Activated naive CD8-positive, alpha-beta T cell (primary cell): ENCODE measurements at regions not wholly inside any gene's neighbourhood (a gene's known extent, or its start where the extent isn't known, plus 50 kb on each side); places are given as distances from the start of the nearest gene placed in this dataset.

Experiments used
- H3K27ac Mint-ChIP-seq: one replicate; pipeline ENCODE4 v1.8.0; 2021; ENCODE audit warnings: mixed read lengths
- H3K27me3 Mint-ChIP-seq: one replicate; pipeline ENCODE4 v1.8.0; 2021; ENCODE audit warnings: mixed read lengths
- H3K36me3 Mint-ChIP-seq: one replicate; pipeline ENCODE4 v1.8.0; 2021; ENCODE audit warnings: mixed read lengths
- H3K4me1 Mint-ChIP-seq: one replicate; pipeline ENCODE4 v1.8.0; 2021; ENCODE audit warnings: low read depth, mixed read lengths
- H3K4me3 Mint-ChIP-seq: one replicate; pipeline ENCODE4 v1.8.0; 2021; ENCODE audit warnings: mild to moderate bottlenecking, mixed read lengths
- H3K9me3 Mint-ChIP-seq: one replicate; pipeline ENCODE4 v1.8.0; 2021; ENCODE audit warnings: low read depth, mixed read lengths

DNA sequence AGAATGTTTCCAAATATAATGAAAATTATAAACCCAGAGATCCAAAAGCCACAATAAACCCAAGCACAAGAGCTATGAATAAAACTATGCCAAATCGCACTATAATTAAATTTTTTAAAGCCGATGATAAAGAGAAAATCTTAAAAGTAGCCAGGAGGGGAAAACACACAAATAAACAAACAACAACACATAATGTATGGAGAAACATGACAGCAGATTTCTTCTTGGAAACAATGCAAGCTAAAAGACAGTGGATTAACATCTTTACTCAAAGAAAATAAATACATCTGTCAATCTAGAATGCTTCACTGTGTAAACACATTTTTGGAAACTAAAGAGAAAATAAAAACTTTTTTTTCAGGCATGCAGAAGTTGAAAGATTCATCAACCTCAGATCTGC lies 53.0 kb upstream of the SMOX start:
- Mint-ChIP-seq H3K27ac (no peak overlapping the region), H3K4me1 (no peaks in the 10 kb centered on the region), H3K27me3 (peaks cover 4% of the 10 kb centered on the region), H3K9me3 (peaks cover 6% of the 10 kb centered on the region), H3K36me3 (peaks cover 6% of the 10 kb centered on the region), H3K4me3 (no peak overlapping the region)

DNA sequence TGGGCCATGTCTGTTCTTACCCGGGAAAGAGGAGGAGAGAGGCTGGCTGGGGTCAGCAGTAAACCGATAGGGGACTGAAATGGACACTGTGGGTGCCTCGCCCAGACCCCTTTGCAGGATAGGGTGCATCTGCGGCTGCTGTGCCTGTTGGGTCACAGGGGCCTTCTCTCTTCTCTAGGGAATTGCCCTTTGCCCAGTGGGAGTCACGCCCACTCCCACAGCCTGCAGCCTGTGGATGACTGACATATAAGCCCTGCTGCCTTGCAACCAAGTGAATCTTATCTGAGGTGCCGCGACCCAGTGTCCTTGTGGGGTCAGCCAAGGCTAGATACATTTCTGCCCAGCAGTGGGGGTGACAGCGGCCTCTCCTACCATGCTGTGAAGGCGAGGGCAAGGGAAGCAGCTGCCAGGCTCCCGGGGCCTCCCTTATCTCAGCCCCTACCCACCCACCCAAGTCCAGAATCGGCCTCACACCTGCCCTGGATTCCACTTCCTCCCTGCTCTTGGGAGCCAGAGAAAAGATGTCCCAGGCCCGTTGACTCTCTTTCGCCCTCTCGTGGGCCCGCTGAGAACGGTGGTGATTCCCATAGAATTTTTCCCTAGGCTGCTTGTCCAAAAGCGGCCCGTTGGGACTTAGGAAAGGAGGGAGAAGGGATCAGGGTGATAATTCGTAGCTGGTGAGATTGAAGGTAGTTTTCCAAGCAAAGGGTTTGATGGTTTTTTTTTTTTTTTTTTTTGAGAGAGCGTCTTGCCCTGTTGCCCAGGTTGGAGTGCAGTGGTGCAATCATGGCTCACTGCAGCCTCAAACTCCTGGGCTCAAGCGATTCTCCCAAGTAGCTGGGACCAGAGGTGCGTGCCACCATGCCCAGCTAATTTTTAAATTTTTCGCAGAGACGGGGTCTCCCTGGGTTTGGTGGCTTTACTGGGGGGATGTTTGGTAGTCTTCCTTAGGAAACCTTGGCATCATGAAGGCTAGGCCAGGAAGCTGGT lies 56.8 kb upstream of the SMOX start:
- H3K36me3 Mint-ChIP-seq, result peaks cover 6% of the 10 kb centered on the region
- no peak overlapping the region for H3K4me3 Mint-ChIP-seq
- no peaks in the 10 kb centered on the region for H3K4me1 Mint-ChIP-seq
- H3K9me3 Mint-ChIP-seq, result peaks cover 6% of the 10 kb centered on the region
- H3K27me3 Mint-ChIP-seq, result peaks cover 4% of the 10 kb centered on the region
- no peak overlapping the region for H3K27ac Mint-ChIP-seq

DNA sequence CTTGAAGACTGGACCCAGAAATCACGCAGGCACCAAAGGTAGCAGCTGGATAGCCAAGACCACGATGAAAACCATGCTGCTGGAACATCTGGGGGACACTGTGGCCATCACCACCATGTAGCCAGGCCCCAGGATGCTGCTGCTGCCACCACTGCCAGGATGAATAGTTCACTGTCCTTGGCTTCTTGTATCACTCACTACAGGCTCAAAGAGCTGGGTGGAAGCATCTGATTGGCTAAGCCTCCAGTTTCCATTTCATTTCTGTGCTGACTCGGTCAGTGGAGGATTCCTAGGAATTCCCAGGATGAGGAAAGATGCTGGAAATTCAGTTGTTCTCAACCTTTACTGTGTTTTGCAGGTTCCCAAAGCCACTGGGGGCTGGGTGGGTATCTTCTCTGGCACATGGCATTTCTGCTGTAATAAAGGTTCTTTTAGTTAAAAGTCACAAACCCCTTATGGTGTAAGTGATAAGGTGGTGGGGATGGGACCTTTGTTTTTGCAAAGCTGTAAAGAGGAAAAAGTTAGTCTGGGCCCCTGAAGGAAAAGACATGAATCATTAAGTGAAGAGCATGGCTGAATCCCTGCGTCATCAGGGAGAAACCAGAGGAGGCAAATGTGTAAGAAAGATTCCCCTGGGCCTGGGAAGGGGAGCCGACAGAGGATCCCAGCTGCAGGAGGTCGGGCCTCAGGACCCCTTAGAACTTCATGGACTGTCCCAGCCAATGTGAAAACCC lies 57.7 kb upstream of the SMOX start:
- Mint-ChIP-seq H3K27ac (no peak overlapping the region), H3K4me3 (no peak overlapping the region), H3K27me3 (peaks cover 4% of the 10 kb centered on the region), H3K36me3 (peaks cover 6% of the 10 kb centered on the region), H3K9me3 (peaks cover 6% of the 10 kb centered on the region), H3K4me1 (no peaks in the 10 kb centered on the region)

DNA sequence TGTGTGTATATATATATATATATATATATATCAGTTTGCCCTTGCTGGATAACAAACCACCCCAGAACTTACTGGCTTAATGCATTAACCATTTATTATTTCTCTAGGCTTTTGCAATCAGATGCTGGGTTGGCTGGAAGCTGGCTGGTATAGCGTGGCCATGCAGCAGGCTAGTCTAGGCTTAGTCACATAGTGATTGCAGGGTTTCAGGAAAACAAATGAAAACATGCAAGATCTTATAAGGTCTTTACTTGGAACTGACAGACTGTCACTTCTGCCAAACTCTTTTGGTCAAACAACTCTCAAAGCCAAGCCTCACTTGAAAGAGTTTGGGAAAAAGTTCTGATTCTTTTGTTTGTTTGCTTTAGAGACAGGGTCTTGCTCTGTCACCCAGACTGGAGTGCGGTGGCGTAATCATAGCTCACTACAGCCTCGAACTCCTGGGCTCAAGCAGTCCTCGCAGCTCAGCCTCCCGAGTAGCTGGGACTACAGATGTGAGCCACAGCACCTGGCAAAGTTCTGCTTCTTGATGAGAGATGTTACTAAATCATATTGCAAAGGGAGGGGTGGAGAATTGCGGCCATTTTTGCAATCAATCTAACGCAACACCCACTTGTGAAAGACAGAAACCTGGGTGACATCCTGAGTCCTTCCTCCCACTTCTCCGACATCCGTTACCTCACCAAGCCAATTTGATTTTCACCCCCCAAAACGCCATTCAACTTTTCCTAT lies 58.7 kb upstream of the SMOX start:
- peaks cover 2% of the 10 kb centered on the region for H3K36me3 Mint-ChIP-seq
- H3K4me3 Mint-ChIP-seq, result no peak overlapping the region
- peaks cover 4% of the 10 kb centered on the region for H3K27me3 Mint-ChIP-seq
- no peak overlapping the region for H3K27ac Mint-ChIP-seq
- H3K4me1 Mint-ChIP-seq, result peaks cover 6% of the 10 kb centered on the region
- no peaks in the 10 kb centered on the region for H3K9me3 Mint-ChIP-seq

DNA sequence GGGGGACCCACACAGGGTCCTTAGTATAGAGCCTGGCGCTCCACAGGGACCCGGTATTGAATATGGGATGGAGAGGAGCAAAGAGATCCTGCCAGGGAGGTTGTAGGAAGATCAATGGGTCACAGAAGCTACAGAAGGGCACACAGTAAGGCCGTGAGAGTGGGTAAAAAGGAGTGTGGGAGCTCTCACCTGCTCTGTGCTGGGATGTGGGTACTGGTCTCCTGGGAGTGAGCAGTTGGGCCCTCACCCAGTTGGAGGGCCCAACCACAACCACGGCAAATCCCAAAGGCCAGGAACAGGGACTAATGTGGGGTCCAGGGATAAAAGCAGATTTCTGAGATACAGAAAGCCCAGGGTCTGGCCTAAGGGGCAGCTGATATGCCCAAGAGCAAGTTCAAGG lies 59.9 kb upstream of the SMOX start:
- Mint-ChIP-seq H3K9me3 (no peaks in the 10 kb centered on the region), H3K27ac (no peak overlapping the region), H3K4me1 (peaks cover 18% of the 10 kb centered on the region), H3K36me3 (no peaks in the 10 kb centered on the region), H3K27me3 (no peaks in the 10 kb centered on the region), H3K4me3 (no peak overlapping the region)

DNA sequence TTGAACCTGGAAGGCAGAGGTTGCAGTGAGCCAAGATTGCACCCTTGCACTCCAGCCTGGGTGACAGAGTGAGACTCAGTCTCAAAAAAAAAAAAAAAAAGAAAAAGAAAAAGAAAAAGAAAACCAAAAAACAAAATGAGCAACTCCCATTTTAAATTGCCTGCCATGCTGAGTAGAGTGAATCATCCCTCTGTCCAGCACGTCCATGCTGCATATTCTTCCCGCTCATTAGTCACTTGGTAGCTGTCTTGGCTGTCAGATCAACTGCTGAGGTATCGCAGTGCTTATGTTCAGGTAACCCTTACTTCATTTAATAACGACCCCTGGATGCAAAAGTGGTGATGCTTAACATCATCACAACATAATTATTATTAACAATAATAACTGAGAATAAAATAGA lies 60.7 kb upstream of the SMOX start:
- Mint-ChIP-seq H3K4me3 (no peak overlapping the region), H3K27ac (no peak overlapping the region), H3K9me3 (no peaks in the 10 kb centered on the region), H3K4me1 (peaks cover 22% of the 10 kb centered on the region), H3K36me3 (no peaks in the 10 kb centered on the region), H3K27me3 (no peaks in the 10 kb centered on the region)

DNA sequence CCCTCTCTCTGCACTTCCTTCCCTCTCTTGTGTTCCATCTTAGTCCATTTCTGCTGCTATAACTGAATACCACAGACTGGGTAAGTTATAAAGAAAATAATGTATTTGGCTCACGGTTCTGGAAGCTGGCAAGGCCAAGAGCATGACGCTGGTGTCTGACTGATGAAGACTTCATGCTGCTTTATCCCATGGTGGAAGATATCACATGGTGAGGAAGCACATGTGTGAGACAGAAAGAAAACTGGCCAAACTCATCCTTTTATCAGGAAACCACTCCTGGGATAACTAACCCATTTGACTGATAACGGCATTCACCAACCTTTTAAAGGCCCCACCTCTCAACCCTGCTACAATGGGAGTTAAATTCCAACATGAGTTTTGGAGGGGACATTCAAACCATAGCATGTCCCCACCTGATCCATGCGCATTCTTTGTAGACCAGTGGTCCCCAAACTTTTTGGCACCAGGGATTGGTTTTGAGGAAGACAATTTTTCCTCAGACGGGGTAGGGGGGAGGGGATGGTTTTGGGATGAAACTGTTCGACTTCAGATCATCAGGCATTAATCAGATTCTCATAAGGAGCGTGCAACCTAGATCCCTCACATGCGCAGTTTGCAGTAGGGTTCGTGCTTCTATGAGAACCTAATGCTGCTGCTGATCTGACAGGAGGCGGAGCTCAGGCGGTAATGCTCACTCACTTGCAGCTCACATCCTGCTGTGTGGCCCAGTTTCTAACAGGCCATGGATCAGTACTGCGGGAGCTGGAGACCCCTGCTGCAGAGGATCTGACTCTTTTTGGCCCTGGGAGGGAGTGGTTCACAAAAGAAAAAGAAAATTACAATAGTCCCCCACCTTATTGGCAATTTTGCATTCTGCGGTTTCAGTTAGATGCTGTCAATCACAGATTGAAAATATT lies 61.6 kb upstream of the SMOX start:
- Mint-ChIP-seq H3K36me3 (peaks cover 2% of the 10 kb centered on the region), H3K9me3 (peaks cover 4% of the 10 kb centered on the region), H3K4me3 (no peak overlapping the region), H3K4me1 (peaks cover 31% of the 10 kb centered on the region), H3K27me3 (no peaks in the 10 kb centered on the region), H3K27ac (no peak overlapping the region)

DNA sequence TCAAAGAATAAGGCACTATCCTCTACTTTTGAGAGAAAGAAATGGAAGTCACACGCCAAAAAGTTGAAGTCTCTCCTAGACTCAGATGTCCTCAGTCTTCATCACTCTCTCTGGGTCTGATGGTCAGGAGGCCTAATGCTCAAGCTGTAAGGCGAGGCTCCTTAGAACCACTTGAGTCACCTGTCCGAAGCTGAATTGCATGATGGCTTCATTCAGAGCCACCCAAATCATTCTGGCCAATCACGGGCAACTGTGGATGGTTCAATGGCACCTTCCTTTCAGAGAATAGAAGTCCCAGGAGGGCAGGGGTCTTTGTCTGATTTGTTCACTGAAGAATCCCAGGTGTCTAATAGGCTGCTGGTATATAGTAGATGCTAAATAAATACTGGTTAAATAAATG lies 63.9 kb upstream of the SMOX start:
- Mint-ChIP-seq H3K36me3 (peaks cover 6% of the 10 kb centered on the region), H3K27me3 (no peaks in the 10 kb centered on the region), H3K9me3 (peaks cover 4% of the 10 kb centered on the region), H3K27ac (peak overlapping the region; percentile 77), H3K4me1 (peaks cover 37% of the 10 kb centered on the region), H3K4me3 (peak overlapping the region; percentile 4)

DNA sequence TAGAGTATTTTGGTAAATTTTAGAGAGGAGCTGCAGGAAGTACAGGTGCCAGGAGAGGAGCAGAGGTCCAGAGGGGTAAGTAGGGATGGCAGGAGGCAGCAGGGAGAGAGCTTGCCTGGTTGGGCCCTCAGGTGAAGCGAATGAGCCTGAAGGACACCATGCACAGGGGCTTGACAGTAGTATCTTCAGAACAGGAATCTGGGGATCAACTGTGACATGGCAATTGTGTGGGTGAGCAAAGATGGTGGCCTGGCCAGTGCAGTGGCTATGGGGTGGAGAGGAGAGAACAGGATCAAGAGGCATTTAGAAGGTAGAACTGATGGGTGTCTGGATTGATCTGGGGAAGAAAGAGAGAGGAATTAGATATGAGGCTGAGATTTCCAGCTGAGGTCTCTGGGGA lies 64.5 kb upstream of the SMOX start:
- H3K27me3 Mint-ChIP-seq, result no peaks in the 10 kb centered on the region
- H3K4me1 Mint-ChIP-seq, result peaks cover 38% of the 10 kb centered on the region
- no peak overlapping the region for H3K4me3 Mint-ChIP-seq
- peaks cover 6% of the 10 kb centered on the region for H3K36me3 Mint-ChIP-seq
- H3K27ac Mint-ChIP-seq, result peak overlapping the region; percentile 46
- peaks cover 4% of the 10 kb centered on the region for H3K9me3 Mint-ChIP-seq

DNA sequence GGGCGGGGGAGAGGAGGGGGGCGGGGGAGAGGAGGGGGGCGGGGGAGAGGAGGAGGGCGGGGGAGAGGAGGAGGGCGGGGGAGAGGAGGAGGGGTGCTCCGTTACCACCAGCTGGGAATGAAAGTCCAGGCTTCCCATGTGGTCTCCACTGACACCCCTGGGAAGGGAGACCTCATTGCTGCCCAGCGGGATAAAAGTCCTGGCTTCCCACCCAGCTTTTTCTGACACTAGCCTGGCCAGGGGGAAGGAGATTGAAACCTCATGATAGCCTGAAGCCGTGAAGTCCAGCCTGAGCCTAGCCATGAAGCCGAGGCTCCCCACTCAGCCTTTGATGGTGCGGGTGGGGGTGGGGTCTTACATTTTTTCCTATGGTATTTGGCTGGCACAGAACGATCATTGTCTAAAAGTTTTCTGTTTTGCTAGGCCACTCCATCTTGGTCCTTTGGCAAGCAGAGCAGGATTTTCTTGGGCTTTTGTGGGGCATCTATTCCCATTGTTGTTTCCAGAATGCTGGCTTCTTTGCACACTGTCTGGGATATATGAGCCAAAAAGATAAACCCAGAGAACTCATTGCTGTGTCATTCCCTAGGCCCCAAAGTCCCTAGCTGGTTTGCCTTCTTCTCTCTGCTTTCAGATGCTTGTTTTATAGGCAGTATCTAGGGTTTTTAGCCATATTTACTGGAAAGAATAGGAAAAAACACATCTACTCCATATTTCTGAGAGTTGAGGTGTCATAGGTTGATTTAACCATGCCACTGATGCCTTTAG lies 65.3 kb upstream of the SMOX start:
- H3K4me3 Mint-ChIP-seq, result no peak overlapping the region
- peak overlapping the region; percentile 46 for H3K27ac Mint-ChIP-seq
- H3K4me1 Mint-ChIP-seq, result peaks cover 45% of the 10 kb centered on the region
- H3K36me3 Mint-ChIP-seq, result peaks cover 6% of the 10 kb centered on the region
- H3K27me3 Mint-ChIP-seq, result no peaks in the 10 kb centered on the region
- peaks cover 4% of the 10 kb centered on the region for H3K9me3 Mint-ChIP-seq

DNA sequence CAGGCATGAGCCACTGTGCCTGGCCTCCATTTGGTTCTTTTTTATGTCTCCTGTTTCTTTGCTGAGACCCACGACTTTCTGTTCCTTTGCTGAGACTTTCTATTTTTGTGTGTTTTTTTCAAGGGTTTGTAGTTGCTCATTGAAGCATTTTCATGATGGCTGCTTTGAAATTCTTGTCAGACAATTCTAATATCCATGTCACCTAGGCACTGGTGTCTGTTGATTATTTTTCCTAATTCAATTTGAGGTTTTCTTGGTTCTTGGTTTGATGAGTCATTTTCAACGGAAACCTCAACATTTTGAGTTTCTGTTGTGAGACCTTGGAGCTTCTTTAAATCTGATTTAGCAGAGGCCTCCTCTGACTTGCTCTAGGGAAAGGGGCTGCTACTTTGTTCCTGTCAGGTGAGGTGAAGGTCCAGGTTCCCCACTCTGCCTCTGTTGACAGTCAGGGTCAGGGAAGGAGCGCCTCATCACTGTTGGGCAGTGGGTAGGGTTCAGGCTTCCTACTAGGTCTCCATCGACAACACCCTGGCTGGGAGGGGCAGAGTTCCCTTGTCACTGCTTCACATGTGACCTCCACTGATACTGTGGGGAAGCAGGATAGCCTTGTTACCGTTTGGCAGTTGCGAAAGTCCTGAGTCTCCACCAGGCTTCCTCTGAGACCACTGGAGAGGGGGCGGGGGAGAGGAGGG lies 66.1 kb upstream of the SMOX start:
- Mint-ChIP-seq H3K27ac (peak overlapping the region; percentile 88), H3K9me3 (peaks cover 4% of the 10 kb centered on the region), H3K36me3 (peaks cover 6% of the 10 kb centered on the region), H3K4me3 (peak overlapping the region; percentile 72), H3K27me3 (no peaks in the 10 kb centered on the region), H3K4me1 (peaks cover 49% of the 10 kb centered on the region)

DNA sequence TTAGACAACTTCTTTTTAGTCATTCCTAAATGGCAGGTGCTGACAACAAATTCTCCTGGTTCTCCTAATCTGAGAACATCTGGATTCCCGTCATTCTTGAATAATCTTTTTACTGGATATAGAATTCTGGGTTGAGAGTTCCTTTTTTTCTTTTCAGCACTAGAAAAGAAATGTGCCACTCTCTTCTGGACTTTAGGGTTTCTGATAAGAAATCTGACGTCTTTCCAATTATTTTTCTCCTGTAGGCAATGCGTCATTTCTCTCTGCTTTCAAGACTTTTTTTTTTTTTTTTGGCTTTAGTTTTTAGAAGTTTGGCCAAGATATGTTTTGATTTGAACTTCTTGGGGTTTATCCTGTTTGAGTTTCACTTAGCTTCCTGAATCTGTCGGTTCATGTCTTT lies 66.1 kb upstream of the RNF24 start:
- Mint-ChIP-seq H3K4me3 (peak overlapping the region; percentile 52), H3K9me3 (peaks cover 4% of the 10 kb centered on the region), H3K27ac (no peak overlapping the region), H3K4me1 (peaks cover 49% of the 10 kb centered on the region), H3K27me3 (no peaks in the 10 kb centered on the region), H3K36me3 (peaks cover 6% of the 10 kb centered on the region)

DNA sequence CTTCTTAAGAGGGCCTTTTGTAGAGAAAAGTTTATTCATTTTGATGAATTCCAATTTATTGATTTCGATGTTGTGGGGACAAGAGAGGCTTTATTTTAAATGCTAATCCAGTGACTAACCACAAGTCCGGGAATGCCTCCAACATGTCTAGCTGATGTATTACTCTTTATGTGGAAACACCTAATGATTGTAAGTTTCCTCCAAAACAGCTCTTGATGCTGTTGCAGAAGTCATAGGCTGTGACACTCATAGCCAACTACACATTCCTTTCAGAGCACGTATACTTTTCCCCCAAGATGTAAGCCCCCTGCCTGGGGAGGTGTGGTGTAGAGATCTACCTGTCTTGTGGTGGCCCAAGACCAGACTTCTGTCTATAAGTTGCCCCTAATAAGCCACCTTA lies 61.3 kb upstream of the RNF24 start:
- no peak overlapping the region for H3K4me3 Mint-ChIP-seq
- no peaks in the 10 kb centered on the region for H3K27me3 Mint-ChIP-seq
- no peak overlapping the region for H3K27ac Mint-ChIP-seq
- no peaks in the 10 kb centered on the region for H3K9me3 Mint-ChIP-seq
- H3K36me3 Mint-ChIP-seq, result peaks cover 2% of the 10 kb centered on the region
- peaks cover 16% of the 10 kb centered on the region for H3K4me1 Mint-ChIP-seq
